Fibroblast of skin of left quadriceps (primary cell): ENCODE measurements at regions not wholly inside any gene's neighbourhood (a gene's known extent, or its start where the extent isn't known, plus 50 kb on each side); places are given as distances from the start of the nearest gene placed in this dataset.
"Not testable (repeated sequence)": the region's sequence is repeated elsewhere in the genome, so short reads cannot be mapped to it uniquely, and the experiment has no call there.

Source experiments
- DNase-seq, 2 experiments: peaks; one replicate each; pipeline ENCODE4 v3.0.0-alpha.2; 2013; ENCODE audit warnings: low read depth in 2 of 2

GRCh38 chr11:104776501-104777170 is 121.6 kb downstream of the CASP12 start:
- no peak for DNase-seq

GRCh38 chr11:104774578-104774977 is 123.7 kb downstream of the CASP12 start:
- DNase-seq, result no peak

GRCh38 chr11:104772806-104773241 is 125.4 kb downstream of the CASP12 start:
- DNase-seq, result peak; percentile 96

- no peak for DNase-seq
These were observed 126.5 kb downstream of the CASP12 start for GRCh38 chr11:104771763-104772162.

- DNase-seq, result not testable (repeated sequence)
These were observed 127.2 kb downstream of the CASP12 start for GRCh38 chr11:104771046-104771445.

- DNase-seq, result no peak
These were observed 132.7 kb downstream of the CASP12 start for GRCh38 chr11:104765401-104766095.

GRCh38 chr11:104764710-104765045 is 133.6 kb downstream of the CASP12 start:
- no peak for DNase-seq

- no peak for DNase-seq
These were observed 134.1 kb downstream of the CASP12 start for GRCh38 chr11:104763930-104764709.

GRCh38 chr11:104761511-104761910 is 136.7 kb downstream of the CASP12 start:
- no peak for DNase-seq

GRCh38 chr11:104759464-104759863 is 138.8 kb downstream of the CASP12 start:
- DNase-seq, result no peak

GRCh38 chr11:104738918-104739317 is 159.3 kb downstream of the CASP12 start:
- no peak for DNase-seq

- no peak for DNase-seq
These were observed 160.1 kb downstream of the CASP12 start for GRCh38 chr11:104738208-104738607.

GRCh38 chr11:104736502-104736901 is 161.8 kb downstream of the CASP12 start:
- DNase-seq, result no peak

- no peak for DNase-seq
These were observed 163.3 kb downstream of the CASP12 start for GRCh38 chr11:104734998-104735397.

GRCh38 chr11:104731890-104732289 is 166.4 kb downstream of the CASP12 start:
- no peak for DNase-seq

GRCh38 chr11:104728927-104729326 is 169.3 kb downstream of the CASP12 start:
- no peak for DNase-seq

GRCh38 chr11:104727768-104728167 is 170.5 kb downstream of the CASP12 start:
- no peak for DNase-seq

- no peak for DNase-seq
These were observed 171.2 kb downstream of the CASP12 start for GRCh38 chr11:104727095-104727494.

- DNase-seq, result no peak
These were observed 172.4 kb downstream of the CASP12 start for GRCh38 chr11:104725796-104726408.

GRCh38 chr11:104713401-104713800 is 184.9 kb downstream of the CASP12 start:
- no peak for DNase-seq

GRCh38 chr11:104705490-104706190 is 192.6 kb downstream of the CASP12 start:
- no peak for DNase-seq

GRCh38 chr11:104704888-104705287 is 193.4 kb downstream of the CASP12 start:
- DNase-seq, result no peak
